MM.1S (cell line): ENCODE measurements at regions not wholly inside any gene's neighbourhood (a gene's known extent, or its start where the extent isn't known, plus 50 kb on each side); places are given as distances from the start of the nearest gene placed in this dataset.

Experiments
- DNase-seq: peaks from one replicate; pipeline ENCODE4 v3.0.0-alpha.2; 2015
- H2AFZ ChIP-seq: fragments of 300-600 bp; sonication (generic); 2 replicates; pipeline ENCODE4 v1.6.0; 2016; ENCODE audit warnings: antibody characterized with exemption, low read length
- H3F3A ChIP-seq: fragments of 300-600 bp; sonication (generic); 2 replicates; pipeline ENCODE4 v1.6.1; 2016; ENCODE audit warnings: mild to moderate bottlenecking, antibody characterized with exemption, low read length, moderate library complexity, mixed read lengths; ENCODE audit not compliant: insufficient read depth
- H3K27ac ChIP-seq: fragments of 300-600 bp; sonication (generic); 2 replicates; pipeline ENCODE4 v1.5.1; 2016; ENCODE audit warnings: mild to moderate bottlenecking, low read length
- H3K27me3 ChIP-seq: fragments of 300-600 bp; sonication (generic); replicated peaks from 2 replicates; pipeline ENCODE4 v1.6.0; 2016; ENCODE audit warnings: low read length; ENCODE audit not compliant: insufficient read depth
- H3K36me3 ChIP-seq: fragments of 300-600 bp; sonication (generic); replicated peaks from 2 replicates; pipeline ENCODE4 v1.6.1; 2016; ENCODE audit warnings: mild to moderate bottlenecking, low read length, mixed read lengths; ENCODE audit not compliant: insufficient read depth
- H3K4me1 ChIP-seq: fragments of 300-600 bp; sonication (generic); 2 replicates; pipeline ENCODE4 v1.6.1; 2016; ENCODE audit warnings: low read length, mixed read lengths
- H3K4me2 ChIP-seq: fragments of 300-600 bp; sonication (generic); 2 replicates; pipeline ENCODE4 v1.6.0; 2016; ENCODE audit warnings: low read depth, low read length
- H3K4me3 ChIP-seq: fragments of 300-600 bp; sonication (generic); 2 replicates; pipeline ENCODE4 v1.5.1; 2016; ENCODE audit warnings: low read length, mixed read lengths
- H3K79me2 ChIP-seq: fragments of 300-600 bp; sonication (generic); 2 replicates; pipeline ENCODE4 v1.6.1; 2016; ENCODE audit warnings: mixed run types, low read length, mixed read lengths
- H3K9ac ChIP-seq: fragments of 300-600 bp; sonication (generic); 2 replicates; pipeline ENCODE4 v1.6.1; 2016; ENCODE audit warnings: low read length, mixed read lengths
- H3K9me2 ChIP-seq: fragments of 300-600 bp; sonication (generic); replicated peaks from 2 replicates; pipeline ENCODE4 v1.6.1; 2016; ENCODE audit warnings: mild to moderate bottlenecking, low read length, mixed read lengths; ENCODE audit not compliant: insufficient read depth
- H3K9me3 ChIP-seq: fragments of 300-600 bp; sonication (generic); replicated peaks from 2 replicates; pipeline ENCODE4 v1.6.1; 2016; ENCODE audit warnings: mild to moderate bottlenecking, low read length, mixed read lengths; ENCODE audit not compliant: insufficient read depth
- H4K20me1 ChIP-seq: fragments of 300-600 bp; sonication (generic); 2 replicates; pipeline ENCODE4 v1.6.1; 2016; ENCODE audit warnings: mild to moderate bottlenecking, low read length, moderate library complexity, mixed read lengths; ENCODE audit not compliant: insufficient read depth
- CTCF ChIP-seq: fragments of 300-600 bp; sonication (generic); IDR thresholded peaks from 2 replicates; pipeline ENCODE4 v1.5.1; 2016; ENCODE audit warnings: antibody characterized with exemption, low read length, mixed read lengths
- EZH2 ChIP-seq: fragments of 300-600 bp; sonication (generic); optimal IDR thresholded peaks from 2 replicates; pipeline ENCODE3; 2017; ENCODE audit warnings: low read depth, mild to moderate bottlenecking, antibody characterized with exemption, low read length, mixed read lengths
- EZH2phosphoT487 ChIP-seq: fragments of 300-600 bp; sonication (generic); IDR thresholded peaks from 2 replicates; pipeline ENCODE4 v1.6.1; 2018; ENCODE audit warnings: antibody characterized with exemption, low read length

GRCh38 chr17:79680318-79680695 is 50.4 kb upstream of the ENPP7 start:
- TF ChIP-seq EZH2phosphoT487 (no peak), CTCF (no peak), EZH2 (no peak)
- Histone ChIP-seq H3K4me3 (no peak overlapping the region), H3K36me3 (no peaks in the 10 kb centered on the region), H3K9me3 (no peaks in the 10 kb centered on the region), H3K4me1 (peaks cover 9% of the 10 kb centered on the region), H3K9ac (no peak overlapping the region), H3K27me3 (peaks cover 97% of the 10 kb centered on the region), H3K4me2 (no peak overlapping the region), H3K27ac (no peak overlapping the region), H3K79me2 (no peaks in the 10 kb centered on the region), H4K20me1 (no peaks in the 10 kb centered on the region), H3F3A (no peaks in the 10 kb centered on the region), H2AFZ (no peak overlapping the region), H3K9me2 (no peaks in the 10 kb centered on the region)
- DNase-seq, result no peak

- Histone ChIP-seq H3K4me1 (peaks cover 9% of the 10 kb centered on the region), H3K9me3 (no peaks in the 10 kb centered on the region), H4K20me1 (no peaks in the 10 kb centered on the region), H3K27me3 (peaks cover 97% of the 10 kb centered on the region), H3K36me3 (no peaks in the 10 kb centered on the region), H3K27ac (no peak overlapping the region), H3F3A (no peaks in the 10 kb centered on the region), H3K4me3 (no peak overlapping the region), H2AFZ (no peak overlapping the region), H3K79me2 (no peaks in the 10 kb centered on the region), H3K9me2 (no peaks in the 10 kb centered on the region), H3K4me2 (no peak overlapping the region), H3K9ac (no peak overlapping the region)
- no peak for TF ChIP-seq EZH2phosphoT487
- TF ChIP-seq CTCF, result no peak
- TF ChIP-seq EZH2, result no peak
- no peak for DNase-seq
Observed at GRCh38 chr17:79679631-79680317, 51.0 kb upstream of the ENPP7 start.

DNA sequence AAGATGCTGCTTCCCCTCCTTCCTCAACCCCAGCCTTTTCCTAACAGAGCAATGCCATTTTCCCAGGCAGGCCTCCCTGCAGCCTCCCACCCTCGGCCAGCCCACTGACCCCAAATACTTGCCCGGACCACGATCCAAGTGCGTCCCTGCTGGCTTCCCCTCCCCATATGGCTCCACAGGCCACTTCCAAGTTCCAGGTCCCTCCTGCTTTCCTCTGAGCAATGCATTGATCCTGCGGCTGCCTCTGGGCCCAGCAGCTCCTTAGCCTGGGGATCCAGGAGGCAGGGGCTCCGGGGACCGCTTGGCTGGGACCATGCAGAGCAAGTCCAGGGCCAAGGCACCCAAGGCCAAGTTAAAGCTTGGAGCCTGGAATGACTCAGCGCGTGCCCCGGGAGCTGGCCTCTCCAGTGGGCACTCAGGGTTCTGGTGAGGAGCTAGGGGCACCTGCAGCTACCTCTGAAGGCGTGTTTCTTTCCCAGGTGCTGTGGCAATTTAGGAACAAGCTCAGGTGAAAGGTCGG is 51.9 kb upstream of the ENPP7 start:
- Histone ChIP-seq H3K4me2 (no peak overlapping the region), H3K27me3 (peaks cover 97% of the 10 kb centered on the region), H3F3A (no peaks in the 10 kb centered on the region), H3K4me1 (peaks cover 9% of the 10 kb centered on the region), H3K9me3 (no peaks in the 10 kb centered on the region), H3K9ac (no peak overlapping the region), H4K20me1 (no peaks in the 10 kb centered on the region), H3K79me2 (no peaks in the 10 kb centered on the region), H3K27ac (no peak overlapping the region), H3K4me3 (no peak overlapping the region), H2AFZ (no peak overlapping the region), H3K36me3 (no peaks in the 10 kb centered on the region), H3K9me2 (no peaks in the 10 kb centered on the region)
- DNase-seq, result no peak
- no peak for TF ChIP-seq EZH2phosphoT487
- TF ChIP-seq EZH2, result no peak
- TF ChIP-seq CTCF, result no peak
